ENCODE measurements at regions not wholly inside any gene's neighbourhood (a gene's known extent, or its start where the extent isn't known, plus 50 kb on each side); places are given as distances from the start of the nearest gene placed in this dataset.

- FAIRE-seq, result no peak
- DNase-seq, result no peak
- Histone ChIP-seq H3K9me3 (ENCODE audit: control insufficient read depth in 2 of 2, insufficient read depth in 1 of 2, low read depth in 1 of 2, low read length in 1 of 2) (no peaks in the 10 kb centered on the region), H3K27ac (ENCODE audit: low read depth in 1 of 3, low read length in 2 of 3) (no peak overlapping the region), H3K36me3 (ENCODE audit: control insufficient read depth in 3 of 3, insufficient read depth in 2 of 3, low read depth in 1 of 3, low read length in 3 of 3) (no peaks in the 10 kb centered on the region), H3K4me1 (ENCODE audit: control insufficient read depth in 3 of 3, insufficient read depth in 2 of 3, low read depth in 1 of 3, low read length in 2 of 3) (no peaks in the 10 kb centered on the region), H3K27me3 (ENCODE audit: control insufficient read depth in 3 of 3, insufficient read depth in 3 of 3, low read length in 3 of 3) (no peaks in the 10 kb centered on the region), H3K4me3 (ENCODE audit: low read depth in 1 of 3, low read length in 3 of 3) (no peak overlapping the region)
- WGBS, 3 donors, result 56 to 75% (median 63%) methylated on average over 1 of the region's 1 CpG
Observed at GRCh38 chr9:22739712-22740111, 293.1 kb downstream of the DMRTA1 start.

- no peak overlapping the region for H3K27ac ChIP-seq (ENCODE audit: low read depth in 1 of 3, low read length in 2 of 3)
- no peaks in the 10 kb centered on the region for H3K36me3 ChIP-seq (ENCODE audit: control insufficient read depth in 3 of 3, insufficient read depth in 2 of 3, low read depth in 1 of 3, low read length in 3 of 3)
- no peak for FAIRE-seq
- H3K4me1 ChIP-seq (ENCODE audit: control insufficient read depth in 3 of 3, insufficient read depth in 2 of 3, low read depth in 1 of 3, low read length in 2 of 3), result no peaks in the 10 kb centered on the region
- 6 to 52% (median 15%) methylated on average over 1 of the region's 1 CpG for WGBS, 3 donors
- H3K27me3 ChIP-seq (ENCODE audit: control insufficient read depth in 3 of 3, insufficient read depth in 3 of 3, low read length in 3 of 3), result no peaks in the 10 kb centered on the region
- DNase-seq, result no peak
- no peaks in the 10 kb centered on the region for H3K9me3 ChIP-seq (ENCODE audit: control insufficient read depth in 2 of 2, insufficient read depth in 1 of 2, low read depth in 1 of 2, low read length in 1 of 2)
- no peak overlapping the region for H3K4me3 ChIP-seq (ENCODE audit: low read depth in 1 of 3, low read length in 3 of 3)
Observed at GRCh38 chr9:22740781-22741180, 294.2 kb downstream of the DMRTA1 start.

GRCh38 chr9:22742401-22742800 is 295.8 kb downstream of the DMRTA1 start:
- Histone ChIP-seq H3K4me1 (ENCODE audit: control insufficient read depth in 3 of 3, insufficient read depth in 2 of 3, low read depth in 1 of 3, low read length in 2 of 3) (no peaks in the 10 kb centered on the region), H3K27me3 (ENCODE audit: control insufficient read depth in 3 of 3, insufficient read depth in 3 of 3, low read length in 3 of 3) (no peaks in the 10 kb centered on the region), H3K27ac (ENCODE audit: low read depth in 1 of 3, low read length in 2 of 3) (no peak overlapping the region), H3K36me3 (ENCODE audit: control insufficient read depth in 3 of 3, insufficient read depth in 2 of 3, low read depth in 1 of 3, low read length in 3 of 3) (no peaks in the 10 kb centered on the region), H3K9me3 (ENCODE audit: control insufficient read depth in 2 of 2, insufficient read depth in 1 of 2, low read depth in 1 of 2, low read length in 1 of 2) (no peaks in the 10 kb centered on the region), H3K4me3 (ENCODE audit: low read depth in 1 of 3, low read length in 3 of 3) (no peak overlapping the region)
- DNase-seq (no peak), FAIRE-seq (no peak)

- no peaks in the 10 kb centered on the region for H3K36me3 ChIP-seq (ENCODE audit: control insufficient read depth in 3 of 3, insufficient read depth in 2 of 3, low read depth in 1 of 3, low read length in 3 of 3)
- H3K27me3 ChIP-seq (ENCODE audit: control insufficient read depth in 3 of 3, insufficient read depth in 3 of 3, low read length in 3 of 3), result no peaks in the 10 kb centered on the region
- no peak overlapping the region for H3K4me3 ChIP-seq (ENCODE audit: low read depth in 1 of 3, low read length in 3 of 3)
- 84 to 87% (median 85%) methylated on average over 3 of the region's 3 CpGs for WGBS, 3 donors
- H3K4me1 ChIP-seq (ENCODE audit: control insufficient read depth in 3 of 3, insufficient read depth in 2 of 3, low read depth in 1 of 3, low read length in 2 of 3), result no peaks in the 10 kb centered on the region
- no peak for DNase-seq
- no peaks in the 10 kb centered on the region for H3K9me3 ChIP-seq (ENCODE audit: control insufficient read depth in 2 of 2, insufficient read depth in 1 of 2, low read depth in 1 of 2, low read length in 1 of 2)
- FAIRE-seq, result no peak
- H3K27ac ChIP-seq (ENCODE audit: low read depth in 1 of 3, low read length in 2 of 3), result no peak overlapping the region
Observed at GRCh38 chr9:22773501-22774220, 327.0 kb downstream of the DMRTA1 start.

DNA sequence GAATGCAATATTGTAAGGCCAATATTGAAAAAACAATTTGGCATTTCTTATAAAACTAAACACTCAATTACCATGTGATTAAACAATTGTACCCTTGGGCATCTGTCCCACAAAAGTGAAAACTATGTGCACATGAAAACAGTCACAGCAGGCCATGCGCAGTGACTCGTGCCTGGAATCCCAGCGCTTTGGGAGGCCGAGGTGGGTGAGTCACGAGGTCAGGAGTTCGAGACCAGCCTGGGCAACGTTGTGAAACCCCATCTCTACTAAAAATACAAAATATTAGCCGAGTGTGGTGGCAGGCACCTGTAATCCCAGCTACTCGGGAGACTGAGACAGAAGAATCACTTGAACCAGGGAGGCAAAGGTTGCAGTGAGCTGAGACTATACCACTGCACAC is 343.7 kb downstream of the DMRTA1 start:
- 65 to 76% (median 72%) methylated on average over 9 of the region's 9 CpGs for WGBS, 3 donors
- H3K27ac ChIP-seq (ENCODE audit: low read depth in 1 of 3, low read length in 2 of 3), result no peak overlapping the region
- no peaks in the 10 kb centered on the region for H3K4me1 ChIP-seq (ENCODE audit: control insufficient read depth in 3 of 3, insufficient read depth in 2 of 3, low read depth in 1 of 3, low read length in 2 of 3)
- no peak overlapping the region for H3K4me3 ChIP-seq (ENCODE audit: low read depth in 1 of 3, low read length in 3 of 3)
- no peaks in the 10 kb centered on the region for H3K36me3 ChIP-seq (ENCODE audit: control insufficient read depth in 3 of 3, insufficient read depth in 2 of 3, low read depth in 1 of 3, low read length in 3 of 3)
- H3K27me3 ChIP-seq (ENCODE audit: control insufficient read depth in 3 of 3, insufficient read depth in 3 of 3, low read length in 3 of 3), result no peaks in the 10 kb centered on the region
- DNase-seq (no peak), FAIRE-seq (no peak)
- H3K9me3 ChIP-seq (ENCODE audit: control insufficient read depth in 2 of 2, insufficient read depth in 1 of 2, low read depth in 1 of 2, low read length in 1 of 2), result no peaks in the 10 kb centered on the region

- FAIRE-seq, result no peak
Observed at GRCh38 chr9:22808876-22809275, 362.3 kb downstream of the DMRTA1 start.

DNA sequence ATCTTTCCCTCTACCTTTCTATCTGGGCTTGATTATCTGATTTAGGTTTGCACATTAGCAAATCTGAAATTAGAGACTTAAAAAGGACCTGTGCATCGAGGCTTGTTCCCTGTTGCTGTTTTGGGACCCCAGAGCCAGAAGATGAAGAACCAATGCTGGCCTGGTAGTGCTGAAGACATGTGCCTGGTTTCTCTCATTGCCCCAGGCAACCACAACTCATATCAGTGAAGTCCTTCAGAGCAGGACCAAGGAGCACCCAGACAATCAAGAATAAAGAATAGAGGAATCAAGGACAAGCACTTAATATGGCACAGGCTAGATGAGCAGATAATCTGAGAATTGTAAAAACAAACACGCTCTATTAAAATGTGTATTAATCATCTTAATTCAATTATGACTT is 362.7 kb downstream of the DMRTA1 start:
- H3K27ac ChIP-seq (ENCODE audit: low read depth in 1 of 3, low read length in 2 of 3), result no peak overlapping the region
- DNase-seq (no peak), FAIRE-seq (no peak)
- H3K4me3 ChIP-seq (ENCODE audit: low read depth in 1 of 3, low read length in 3 of 3), result no peak overlapping the region
- H3K4me1 ChIP-seq (ENCODE audit: control insufficient read depth in 3 of 3, insufficient read depth in 2 of 3, low read depth in 1 of 3, low read length in 2 of 3), result no peaks in the 10 kb centered on the region
- no peaks in the 10 kb centered on the region for H3K27me3 ChIP-seq (ENCODE audit: control insufficient read depth in 3 of 3, insufficient read depth in 3 of 3, low read length in 3 of 3)
- WGBS, 3 donors, result 50 to 66% (median 63%) methylated on average over 2 of the region's 2 CpGs
- no peaks in the 10 kb centered on the region for H3K36me3 ChIP-seq (ENCODE audit: control insufficient read depth in 3 of 3, insufficient read depth in 2 of 3, low read depth in 1 of 3, low read length in 3 of 3)
- H3K9me3 ChIP-seq (ENCODE audit: control insufficient read depth in 2 of 2, insufficient read depth in 1 of 2, low read depth in 1 of 2, low read length in 1 of 2), result no peaks in the 10 kb centered on the region

More at GRCh38 chr9:22808876-22809275, 362.3 kb downstream of the DMRTA1 start:
- H3K27me3 ChIP-seq (ENCODE audit: control insufficient read depth in 3 of 3, insufficient read depth in 3 of 3, low read length in 3 of 3), result no peaks in the 10 kb centered on the region
- no peak overlapping the region for H3K27ac ChIP-seq (ENCODE audit: low read depth in 1 of 3, low read length in 2 of 3)
- H3K36me3 ChIP-seq (ENCODE audit: control insufficient read depth in 3 of 3, insufficient read depth in 2 of 3, low read depth in 1 of 3, low read length in 3 of 3), result no peaks in the 10 kb centered on the region
- 53 to 77% (median 59%) methylated on average over 1 of the region's 1 CpG for WGBS, 3 donors
- no peak overlapping the region for H3K4me3 ChIP-seq (ENCODE audit: low read depth in 1 of 3, low read length in 3 of 3)
- H3K4me1 ChIP-seq (ENCODE audit: control insufficient read depth in 3 of 3, insufficient read depth in 2 of 3, low read depth in 1 of 3, low read length in 2 of 3), result no peaks in the 10 kb centered on the region
- DNase-seq, result no peak
- H3K9me3 ChIP-seq (ENCODE audit: control insufficient read depth in 2 of 2, insufficient read depth in 1 of 2, low read depth in 1 of 2, low read length in 1 of 2), result peaks cover 2% of the 10 kb centered on the region in 2 donors

DNA sequence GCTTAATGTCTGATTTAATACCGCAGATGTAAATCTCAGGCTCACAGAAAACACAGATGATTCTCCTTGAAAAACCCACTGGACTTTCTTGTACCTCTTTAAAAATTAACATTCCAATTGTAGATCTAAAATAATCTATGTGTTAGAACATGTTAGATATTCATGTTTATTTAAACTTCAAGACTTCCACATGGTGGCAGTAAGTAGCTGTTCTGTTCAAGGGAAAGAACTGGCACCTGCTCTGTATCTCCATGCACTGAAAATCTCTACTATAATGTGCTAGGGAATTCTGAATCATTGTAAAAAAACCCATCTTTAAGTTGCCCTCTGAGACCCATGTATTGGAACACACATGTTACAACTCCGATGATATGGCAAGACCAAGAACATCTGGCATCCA is 366.9 kb downstream of the DMRTA1 start:
- H3K36me3 ChIP-seq (ENCODE audit: control insufficient read depth in 3 of 3, insufficient read depth in 2 of 3, low read depth in 1 of 3, low read length in 3 of 3), result no peaks in the 10 kb centered on the region
- H3K27ac ChIP-seq (ENCODE audit: low read depth in 1 of 3, low read length in 2 of 3), result no peak overlapping the region
- DNase-seq, result peak in 1 of 2 donors; percentile 6
- no peak overlapping the region for H3K4me3 ChIP-seq (ENCODE audit: low read depth in 1 of 3, low read length in 3 of 3)
- H3K9me3 ChIP-seq (ENCODE audit: control insufficient read depth in 2 of 2, insufficient read depth in 1 of 2, low read depth in 1 of 2, low read length in 1 of 2), result no peaks in the 10 kb centered on the region
- H3K27me3 ChIP-seq (ENCODE audit: control insufficient read depth in 3 of 3, insufficient read depth in 3 of 3, low read length in 3 of 3), result no peaks in the 10 kb centered on the region
- H3K4me1 ChIP-seq (ENCODE audit: control insufficient read depth in 3 of 3, insufficient read depth in 2 of 3, low read depth in 1 of 3, low read length in 2 of 3), result no peaks in the 10 kb centered on the region
- no peak for FAIRE-seq
- WGBS, 3 donors, result 86 to 89% (median 89%) methylated on average over 2 of the region's 2 CpGs

- Histone ChIP-seq H3K4me3 (ENCODE audit: low read depth in 1 of 3, low read length in 3 of 3) (no peak overlapping the region), H3K4me1 (ENCODE audit: control insufficient read depth in 3 of 3, insufficient read depth in 2 of 3, low read depth in 1 of 3, low read length in 2 of 3) (no peaks in the 10 kb centered on the region), H3K36me3 (ENCODE audit: control insufficient read depth in 3 of 3, insufficient read depth in 2 of 3, low read depth in 1 of 3, low read length in 3 of 3) (no peaks in the 10 kb centered on the region), H3K9me3 (ENCODE audit: control insufficient read depth in 2 of 2, insufficient read depth in 1 of 2, low read depth in 1 of 2, low read length in 1 of 2) (no peaks in the 10 kb centered on the region), H3K27ac (ENCODE audit: low read depth in 1 of 3, low read length in 2 of 3) (no peak overlapping the region), H3K27me3 (ENCODE audit: control insufficient read depth in 3 of 3, insufficient read depth in 3 of 3, low read length in 3 of 3) (no peaks in the 10 kb centered on the region)
- 52 to 65% (median 55%) methylated on average over 3 of the region's 3 CpGs for WGBS, 3 donors
- FAIRE-seq, result no peak
- DNase-seq, result no peak
Observed at GRCh38 chr9:22815246-22815645, 368.6 kb downstream of the DMRTA1 start.
